ENCODE measurements at regions not wholly inside any gene's neighbourhood (a gene's known extent, or its start where the extent isn't known, plus 50 kb on each side); places are given as distances from the start of the nearest gene placed in this dataset.
"Not testable (repeated sequence)": the region's sequence is repeated elsewhere in the genome, so short reads cannot be mapped to it uniquely, and the experiment has no call there.

DNA sequence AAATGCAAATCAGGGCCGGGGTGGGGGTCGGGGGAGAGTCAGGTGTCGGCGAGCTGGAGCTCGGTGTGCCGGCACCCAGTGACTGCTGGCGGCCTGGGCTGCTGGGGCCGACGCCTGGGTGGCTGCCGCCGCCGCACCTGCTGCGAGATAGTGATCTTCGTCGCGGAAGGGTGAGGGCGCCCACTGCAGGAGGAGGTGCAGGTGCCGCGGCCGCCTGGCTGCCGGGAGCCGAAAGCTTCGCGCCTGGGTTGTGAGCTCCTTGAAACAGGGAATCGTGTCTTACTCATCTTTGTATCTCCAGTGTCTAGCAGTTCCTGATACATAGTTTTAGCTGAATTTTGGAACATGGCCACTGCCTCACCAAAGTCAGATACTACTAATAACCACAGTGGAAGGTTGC, 64.0 kb upstream of the CPOX start:
- H3K4me3 ChIP-seq (replicated peaks; ENCODE audit: low read depth, low read length) = no peak overlapping the region
- no peak for DNase-seq (ENCODE audit: low read depth)
- TF ChIP-seq, protein P1, sequence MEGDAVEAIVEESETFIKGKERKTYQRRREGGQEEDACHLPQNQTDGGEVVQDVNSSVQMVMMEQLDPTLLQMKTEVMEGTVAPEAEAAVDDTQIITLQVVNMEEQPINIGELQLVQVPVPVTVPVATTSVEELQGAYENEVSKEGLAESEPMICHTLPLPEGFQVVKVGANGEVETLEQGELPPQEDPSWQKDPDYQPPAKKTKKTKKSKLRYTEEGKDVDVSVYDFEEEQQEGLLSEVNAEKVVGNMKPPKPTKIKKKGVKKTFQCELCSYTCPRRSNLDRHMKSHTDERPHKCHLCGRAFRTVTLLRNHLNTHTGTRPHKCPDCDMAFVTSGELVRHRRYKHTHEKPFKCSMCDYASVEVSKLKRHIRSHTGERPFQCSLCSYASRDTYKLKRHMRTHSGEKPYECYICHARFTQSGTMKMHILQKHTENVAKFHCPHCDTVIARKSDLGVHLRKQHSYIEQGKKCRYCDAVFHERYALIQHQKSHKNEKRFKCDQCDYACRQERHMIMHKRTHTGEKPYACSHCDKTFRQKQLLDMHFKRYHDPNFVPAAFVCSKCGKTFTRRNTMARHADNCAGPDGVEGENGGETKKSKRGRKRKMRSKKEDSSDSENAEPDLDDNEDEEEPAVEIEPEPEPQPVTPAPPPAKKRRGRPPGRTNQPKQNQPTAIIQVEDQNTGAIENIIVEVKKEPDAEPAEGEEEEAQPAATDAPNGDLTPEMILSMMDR (IDR thresholded peaks at IDR 0.05; ENCODE audit: low read length, missing control alignments) = no peak

DNA sequence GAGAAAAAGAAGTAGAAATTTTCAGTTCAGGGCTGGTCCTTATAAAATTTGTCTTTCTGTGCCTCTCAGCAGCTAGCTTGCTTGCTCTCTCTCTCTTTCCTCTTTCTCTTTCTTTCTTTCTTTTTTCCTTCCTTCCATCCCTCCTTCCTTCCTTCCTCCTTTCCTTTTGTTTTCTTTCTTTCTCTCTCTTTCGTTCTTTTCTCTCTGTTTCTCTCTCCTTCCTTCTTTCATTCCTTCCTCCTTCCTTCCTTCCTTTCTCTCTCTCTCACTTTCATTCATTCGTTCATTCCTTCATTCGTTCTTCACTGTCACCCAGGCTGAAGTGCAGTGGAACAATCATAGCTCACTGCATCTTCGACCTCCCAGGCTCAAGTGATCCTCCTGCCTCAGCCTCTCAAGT, 69.3 kb upstream of the CPOX start:
- TF ChIP-seq, protein P1 (IDR thresholded peaks at IDR 0.05; ENCODE audit: low read length, missing control alignments) = no peak
- H3K4me3 ChIP-seq (replicated peaks; ENCODE audit: low read depth, low read length) = no peak overlapping the region
- no peak for DNase-seq (ENCODE audit: low read depth)

DNA sequence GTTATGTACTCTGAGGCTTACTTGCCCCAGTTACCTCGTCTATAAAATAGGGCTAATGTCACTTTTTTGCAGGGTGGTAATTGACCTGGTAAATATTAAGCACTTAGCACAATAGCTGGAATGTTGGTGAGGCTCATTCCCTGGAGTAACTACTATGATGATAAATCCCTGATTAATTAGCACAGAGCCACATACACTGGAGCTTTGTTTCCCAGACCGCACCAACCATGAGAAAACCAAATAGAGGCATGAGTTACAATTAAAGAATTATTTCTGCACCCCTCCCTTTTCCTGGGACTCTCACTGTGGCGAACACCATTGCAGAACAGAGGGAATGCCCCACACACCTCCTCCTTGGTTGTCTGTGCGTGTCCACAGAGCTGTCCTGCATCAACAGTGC, 76.6 kb upstream of the CPOX start:
- DNase-seq (ENCODE audit: low read depth) = no peak
- no peak overlapping the region for H3K4me3 ChIP-seq (replicated peaks; ENCODE audit: low read depth, low read length)
- TF ChIP-seq, protein P1 (IDR thresholded peaks at IDR 0.05; ENCODE audit: low read length, missing control alignments) = no peak

DNA sequence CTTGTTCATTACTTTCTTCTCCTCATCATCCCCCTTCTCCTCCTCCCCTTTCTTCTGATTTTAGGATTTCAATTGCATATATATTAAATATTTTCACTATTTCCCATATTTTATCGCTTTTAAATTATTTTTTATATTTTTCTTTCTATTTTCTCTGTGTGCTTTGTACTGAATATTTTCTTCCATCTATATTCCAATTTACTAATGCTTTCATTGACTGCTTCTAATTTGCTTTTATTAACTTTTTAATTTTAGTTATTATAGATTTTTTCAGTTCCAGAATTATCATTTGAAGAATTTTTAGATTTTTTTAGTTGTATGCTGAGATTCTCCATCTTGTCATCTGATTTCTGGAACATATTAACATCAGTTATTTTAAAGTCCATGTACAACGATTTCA, 83.2 kb upstream of the ST3GAL6 start:
- no peak for DNase-seq (ENCODE audit: low read depth)
- TF ChIP-seq, protein P1 (IDR thresholded peaks at IDR 0.05; ENCODE audit: low read length, missing control alignments) = no peak
- H3K4me3 ChIP-seq (replicated peaks; ENCODE audit: low read depth, low read length) = no peak overlapping the region

DNA sequence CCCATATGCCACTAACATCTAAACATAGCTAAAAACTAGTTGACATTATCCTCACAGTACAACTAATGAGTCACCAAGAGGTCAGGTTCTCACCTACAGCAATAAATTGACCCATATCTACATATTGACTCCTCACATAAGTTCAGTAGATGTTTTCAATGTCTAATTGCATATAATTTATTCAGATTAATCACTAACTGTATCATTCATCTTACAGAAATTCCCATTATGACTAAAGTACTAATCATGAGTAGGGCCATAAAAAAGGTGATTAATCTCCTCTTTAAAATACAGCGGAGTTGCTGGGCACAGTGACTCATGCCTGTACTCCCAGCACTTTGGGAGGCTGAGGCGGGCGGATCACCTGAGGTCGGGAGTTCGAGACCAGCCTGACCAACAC, 82.4 kb upstream of the ST3GAL6 start:
- TF ChIP-seq, protein P1 (IDR thresholded peaks at IDR 0.05; ENCODE audit: low read length, missing control alignments) = no peak
- no peak overlapping the region for H3K4me3 ChIP-seq (replicated peaks; ENCODE audit: low read depth, low read length)
- no peak for DNase-seq (ENCODE audit: low read depth)

DNA sequence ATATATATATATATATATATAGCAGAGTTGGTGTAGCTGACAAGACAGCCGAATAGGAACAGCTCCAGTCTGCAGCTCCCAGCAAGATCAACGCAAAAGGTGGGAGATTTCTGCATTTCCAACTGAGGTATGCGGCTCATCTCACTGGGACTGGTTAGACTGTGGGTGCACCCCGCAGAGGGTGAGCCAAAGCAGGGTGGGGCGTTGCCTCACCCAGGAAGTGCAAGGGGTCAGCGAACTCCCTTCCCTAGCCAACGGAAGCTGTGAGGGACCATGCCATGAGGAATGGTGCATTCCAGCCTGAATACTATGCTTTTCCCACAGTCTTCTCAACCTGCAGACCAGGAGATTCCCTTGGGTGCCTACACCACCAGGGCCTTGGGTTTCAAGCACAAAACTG, 81.7 kb upstream of the ST3GAL6 start:
- TF ChIP-seq, protein P1 (IDR thresholded peaks at IDR 0.05; ENCODE audit: low read length, missing control alignments) = no peak
- DNase-seq (ENCODE audit: low read depth) = no peak
- no peak overlapping the region for H3K4me3 ChIP-seq (replicated peaks; ENCODE audit: low read depth, low read length)

DNA sequence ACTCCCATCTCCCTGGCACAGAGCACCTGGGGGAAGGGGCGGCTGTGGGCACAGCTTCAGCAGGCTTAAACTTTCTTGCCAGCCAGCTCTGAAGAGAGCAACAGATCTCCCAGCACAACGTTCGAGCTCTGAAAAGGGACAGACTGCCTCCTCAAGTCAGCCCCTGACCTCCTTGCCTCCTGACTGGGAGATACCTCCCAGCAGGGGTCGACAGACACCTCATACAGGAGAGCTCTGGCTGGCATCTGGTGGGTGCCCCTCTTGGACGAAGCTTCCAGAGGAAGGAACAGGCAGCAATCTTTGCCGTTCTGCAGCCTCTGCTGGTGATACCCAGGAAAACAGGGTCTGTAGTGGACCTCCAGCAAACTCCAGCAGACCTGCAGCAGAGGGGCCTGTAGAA, 80.7 kb upstream of the ST3GAL6 start:
- H3K4me3 ChIP-seq (replicated peaks; ENCODE audit: low read depth, low read length); DNase-seq (ENCODE audit: low read depth): not testable (repeated sequence)

DNA sequence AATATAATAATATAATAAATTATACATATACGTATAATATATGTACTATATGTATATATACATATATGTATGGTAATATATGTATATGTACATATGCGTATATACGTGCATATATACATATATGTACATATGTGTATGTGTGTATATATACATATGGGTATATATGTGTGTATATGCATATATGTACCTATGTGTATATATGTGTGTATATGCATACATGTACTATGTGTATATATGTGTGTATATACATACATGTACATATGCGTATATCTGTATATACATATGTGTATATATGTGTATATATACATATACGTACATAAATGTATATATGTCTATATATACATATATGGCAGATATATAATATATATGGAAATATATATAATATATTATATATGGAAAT, 74.8 kb upstream of the ST3GAL6 start:
- TF ChIP-seq, protein P1 (IDR thresholded peaks at IDR 0.05; ENCODE audit: low read length, missing control alignments) = no peak
- DNase-seq (ENCODE audit: low read depth) = no peak
- H3K4me3 ChIP-seq (replicated peaks; ENCODE audit: low read depth, low read length) = no peak overlapping the region

Data from fibroblast of pulmonary artery (primary cell).